ENCODE measurements at regions not wholly inside any gene's neighbourhood (a gene's known extent, or its start where the extent isn't known, plus 50 kb on each side); places are given as distances from the start of the nearest gene placed in this dataset.
"Not testable (repeated sequence)": the region's sequence is repeated elsewhere in the genome, so short reads cannot be mapped to it uniquely, and the experiment has no call there.

DNA sequence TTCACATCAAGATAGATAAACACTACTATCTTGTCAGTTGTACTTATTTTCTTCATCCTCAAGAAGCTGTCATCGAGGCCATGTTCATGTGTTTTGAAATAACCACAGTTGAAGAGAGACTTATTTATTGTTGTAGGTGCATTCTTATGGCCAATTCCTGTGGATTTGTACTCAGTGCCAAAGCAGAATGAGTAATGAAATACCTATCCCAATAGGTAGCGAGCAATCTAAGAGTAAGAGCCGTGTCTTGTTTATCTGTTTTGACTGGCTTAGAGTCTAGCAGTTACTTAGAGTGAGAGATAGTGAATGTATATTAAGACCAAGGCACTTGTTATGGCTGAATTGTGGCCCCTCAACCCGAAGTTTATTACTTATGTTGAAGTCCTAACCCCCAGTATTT lies 631.0 kb upstream of the SPANXN1 start:
- no peak for TF ChIP-seq CTCF (conservative IDR thresholded peaks at IDR 0.05)

DNA sequence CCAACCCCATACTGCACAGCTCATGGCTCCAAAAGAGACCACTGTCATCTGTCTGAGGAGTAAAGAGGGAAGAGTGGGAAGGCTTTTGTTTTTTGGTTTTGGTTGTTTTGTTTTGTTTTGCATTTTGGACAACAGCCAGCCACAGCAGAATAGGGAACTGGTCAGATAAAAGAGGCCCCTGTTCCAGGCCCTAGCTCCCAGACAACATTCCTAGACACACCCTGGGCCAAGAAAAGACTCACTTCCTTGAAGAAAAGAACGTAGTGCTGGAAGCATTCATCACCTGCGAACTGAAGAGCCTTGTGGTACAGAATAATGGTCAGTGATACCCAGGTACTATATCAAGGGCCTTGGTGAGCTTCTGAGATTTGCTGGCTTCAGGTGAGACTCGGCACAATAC lies 619.4 kb upstream of the SPANXN1 start:
- TF ChIP-seq CTCF (conservative IDR thresholded peaks at IDR 0.05) = no peak

More for the DNA sequence above, 631.0 kb upstream of the SPANXN1 start:
- H3K27ac ChIP-seq = no peak overlapping the region

DNA sequence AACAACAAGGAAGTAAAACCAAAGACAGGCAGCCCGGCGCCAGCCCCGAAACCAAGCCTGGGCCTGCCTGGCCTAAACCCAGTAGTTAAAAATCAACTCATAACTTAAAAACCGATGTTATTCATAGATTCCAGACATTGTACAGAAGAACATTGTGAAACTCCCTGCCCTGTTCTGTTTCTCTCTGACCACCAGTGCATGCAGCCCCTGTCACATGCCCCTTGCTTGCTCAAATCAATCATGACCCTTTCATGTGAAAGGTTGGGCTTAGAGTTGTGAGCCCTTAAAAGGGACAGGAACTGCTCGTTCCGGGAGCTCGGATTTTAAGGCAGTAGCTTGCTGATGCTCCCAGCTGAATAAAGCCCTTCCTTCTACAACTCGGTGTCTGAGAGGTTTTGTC lies 612.9 kb upstream of the SPANXN1 start:
- H3K27ac ChIP-seq = not testable (repeated sequence)

More for the DNA sequence above, 619.4 kb upstream of the SPANXN1 start:
- no peak overlapping the region for H3K27ac ChIP-seq

DNA sequence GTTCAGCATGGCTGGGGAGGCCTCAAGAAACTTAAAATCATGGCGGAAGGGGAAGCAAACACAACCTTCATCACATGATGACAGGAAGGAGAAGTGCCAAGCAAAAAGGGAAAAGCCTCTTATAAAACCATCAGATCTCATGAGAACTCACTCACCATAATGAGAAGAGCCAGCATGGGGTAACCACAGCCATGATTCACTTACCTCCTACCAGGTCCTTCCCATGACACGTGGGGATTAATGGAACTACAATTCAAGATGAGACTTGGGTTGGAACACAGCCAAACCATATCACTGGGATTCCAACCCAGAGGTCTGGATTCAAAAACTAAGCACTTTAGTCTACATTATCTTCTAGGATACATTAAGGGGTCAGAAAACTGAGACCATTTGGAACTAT lies 609.6 kb upstream of the SPANXN1 start:
- TF ChIP-seq CTCF (conservative IDR thresholded peaks at IDR 0.05) = no peak
- no peak overlapping the region for H3K27ac ChIP-seq

DNA sequence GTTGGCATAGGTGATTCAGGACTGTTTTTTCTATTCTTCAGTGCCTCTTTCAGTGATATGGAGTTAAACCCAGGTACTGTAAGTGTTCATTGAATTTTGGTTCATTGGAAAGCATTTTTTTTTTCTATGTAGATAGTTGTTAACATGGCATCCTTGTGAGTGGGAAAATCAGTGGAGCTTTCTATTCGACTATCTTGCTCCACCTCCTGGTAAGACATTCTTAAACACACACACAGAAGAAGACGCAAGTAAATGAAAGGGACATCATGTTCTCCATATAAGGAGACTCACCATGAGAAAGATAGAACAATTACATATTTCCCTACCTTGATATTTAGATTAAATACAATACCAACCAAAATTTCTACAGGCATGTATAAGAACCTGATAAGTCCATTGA lies 598.5 kb upstream of the SPANXN1 start:
- no peak overlapping the region for H3K27ac ChIP-seq
- TF ChIP-seq CTCF (conservative IDR thresholded peaks at IDR 0.05) = no peak

GRCh38 chrX:144681501-144681900 lies 565.8 kb upstream of the SPANXN1 start:
- no peak overlapping the region for H3K27ac ChIP-seq

GRCh38 chrX:144683247-144683646 lies 564.1 kb upstream of the SPANXN1 start:
- no peak overlapping the region for H3K27ac ChIP-seq
- TF ChIP-seq CTCF (conservative IDR thresholded peaks at IDR 0.05) = no peak

More at GRCh38 chrX:144681501-144681900, 565.8 kb upstream of the SPANXN1 start:
- TF ChIP-seq CTCF (conservative IDR thresholded peaks at IDR 0.05) = no peak

GRCh38 chrX:144709841-144710240 lies 537.5 kb upstream of the SPANXN1 start:
- TF ChIP-seq CTCF (conservative IDR thresholded peaks at IDR 0.05) = no peak

More at GRCh38 chrX:144709841-144710240, 537.5 kb upstream of the SPANXN1 start:
- H3K27ac ChIP-seq = no peak overlapping the region

Data from VCaP (cell line).